ENCODE measurements at regions not wholly inside any gene's neighbourhood (a gene's known extent, or its start where the extent isn't known, plus 50 kb on each side); places are given as distances from the start of the nearest gene placed in this dataset.
"Not testable (repeated sequence)": the region's sequence is repeated elsewhere in the genome, so short reads cannot be mapped to it uniquely, and the experiment has no call there.

- no peaks in the 10 kb centered on the region for H3K27me3 ChIP-seq (ENCODE audit: low read depth)
- H3K36me3 ChIP-seq, result no peaks in the 10 kb centered on the region
These were observed 1655.3 kb upstream of the FLRT2 start for GRCh38 chr14:83874662-83875061.

GRCh38 chr14:83883732-83884131 is 1646.2 kb upstream of the FLRT2 start:
- TF ChIP-seq, protein P1, sequence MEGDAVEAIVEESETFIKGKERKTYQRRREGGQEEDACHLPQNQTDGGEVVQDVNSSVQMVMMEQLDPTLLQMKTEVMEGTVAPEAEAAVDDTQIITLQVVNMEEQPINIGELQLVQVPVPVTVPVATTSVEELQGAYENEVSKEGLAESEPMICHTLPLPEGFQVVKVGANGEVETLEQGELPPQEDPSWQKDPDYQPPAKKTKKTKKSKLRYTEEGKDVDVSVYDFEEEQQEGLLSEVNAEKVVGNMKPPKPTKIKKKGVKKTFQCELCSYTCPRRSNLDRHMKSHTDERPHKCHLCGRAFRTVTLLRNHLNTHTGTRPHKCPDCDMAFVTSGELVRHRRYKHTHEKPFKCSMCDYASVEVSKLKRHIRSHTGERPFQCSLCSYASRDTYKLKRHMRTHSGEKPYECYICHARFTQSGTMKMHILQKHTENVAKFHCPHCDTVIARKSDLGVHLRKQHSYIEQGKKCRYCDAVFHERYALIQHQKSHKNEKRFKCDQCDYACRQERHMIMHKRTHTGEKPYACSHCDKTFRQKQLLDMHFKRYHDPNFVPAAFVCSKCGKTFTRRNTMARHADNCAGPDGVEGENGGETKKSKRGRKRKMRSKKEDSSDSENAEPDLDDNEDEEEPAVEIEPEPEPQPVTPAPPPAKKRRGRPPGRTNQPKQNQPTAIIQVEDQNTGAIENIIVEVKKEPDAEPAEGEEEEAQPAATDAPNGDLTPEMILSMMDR (IDR thresholded peaks at IDR 0.05), result no peak
- Histone ChIP-seq H3K4me3 (no peak overlapping the region), H3K27me3 (ENCODE audit: low read depth) (no peaks in the 10 kb centered on the region), H3K36me3 (no peaks in the 10 kb centered on the region), H3K4me1 (no peaks in the 10 kb centered on the region), H3K9me3 (no peaks in the 10 kb centered on the region), H3K27ac (no peak overlapping the region)
- ATAC-seq (no peak), DNase-seq (no peak)
- intact Hi-C loops (cut with DNase I), result no loop called here

More at GRCh38 chr14:83874662-83875061, 1655.3 kb upstream of the FLRT2 start:
- no peaks in the 10 kb centered on the region for H3K4me1 ChIP-seq
- DNase-seq, result no peak
- no peak overlapping the region for H3K27ac ChIP-seq
- intact Hi-C loops (cut with DNase I), result no loop called here
- H3K9me3 ChIP-seq, result no peaks in the 10 kb centered on the region
- TF ChIP-seq, protein P1 (IDR thresholded peaks at IDR 0.05), result no peak
- ATAC-seq, result no peak
- H3K4me3 ChIP-seq, result no peak overlapping the region

DNA sequence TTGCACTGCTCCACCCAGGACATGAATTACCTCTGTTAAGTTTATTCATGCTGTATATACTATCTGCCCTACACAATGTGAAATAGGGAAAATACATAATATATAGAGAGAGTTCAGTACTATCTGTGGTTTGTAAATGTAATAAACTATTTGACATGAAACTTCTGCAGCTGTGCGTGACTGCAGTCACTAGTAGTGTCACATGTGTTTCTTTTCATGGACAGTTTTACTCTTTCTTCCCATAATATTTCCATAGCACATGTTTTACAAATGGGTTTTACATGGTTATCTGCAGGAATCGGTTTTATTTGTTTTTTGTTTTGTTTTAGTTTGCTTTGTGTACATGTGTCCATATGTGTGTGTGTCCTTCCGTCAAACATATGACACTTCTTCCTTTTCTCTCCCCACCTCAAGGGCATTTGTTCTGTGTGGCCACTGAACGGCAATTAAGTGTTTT is 1644.1 kb upstream of the FLRT2 start:
- ATAC-seq (no peak), DNase-seq (no peak)
- Histone ChIP-seq H3K36me3 (no peaks in the 10 kb centered on the region), H3K27ac (no peak overlapping the region), H3K4me1 (no peaks in the 10 kb centered on the region), H3K9me3 (no peaks in the 10 kb centered on the region), H3K4me3 (no peak overlapping the region), H3K27me3 (ENCODE audit: low read depth) (no peaks in the 10 kb centered on the region)
- intact Hi-C loops (cut with DNase I), result no loop called here
- TF ChIP-seq, protein P1 (IDR thresholded peaks at IDR 0.05), result no peak

GRCh38 chr14:83887866-83888265 is 1642.1 kb upstream of the FLRT2 start:
- Histone ChIP-seq H3K4me1 (no peaks in the 10 kb centered on the region), H3K4me3 (no peak overlapping the region), H3K9me3 (no peaks in the 10 kb centered on the region), H3K27ac (no peak overlapping the region), H3K36me3 (no peaks in the 10 kb centered on the region), H3K27me3 (ENCODE audit: low read depth) (no peaks in the 10 kb centered on the region)
- DNase-seq (no peak), ATAC-seq (no peak)
- TF ChIP-seq, protein P1 (IDR thresholded peaks at IDR 0.05), result no peak
- intact Hi-C loops (cut with DNase I), result no loop called here

DNA sequence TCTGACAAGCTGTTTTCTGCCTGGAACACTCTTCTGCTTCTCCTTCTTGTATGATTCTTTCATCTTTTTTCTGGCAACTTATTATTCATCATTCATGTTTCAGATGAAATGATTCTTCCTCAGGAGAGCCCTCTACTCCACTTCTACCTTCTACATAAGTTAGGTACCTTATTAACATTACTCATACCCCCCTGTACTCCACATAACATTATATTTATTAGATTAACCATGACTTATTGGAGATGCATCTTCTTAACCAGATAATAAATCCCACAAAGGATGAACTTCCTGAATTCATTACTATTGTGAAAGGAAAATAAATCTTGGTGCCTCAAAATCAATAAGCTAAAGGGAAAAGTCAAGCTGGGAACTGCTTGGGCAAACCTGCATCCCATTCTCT is 1636.5 kb upstream of the FLRT2 start:
- Histone ChIP-seq H3K4me1 (no peaks in the 10 kb centered on the region), H3K27ac (no peak overlapping the region), H3K4me3 (no peak overlapping the region), H3K36me3 (no peaks in the 10 kb centered on the region), H3K27me3 (ENCODE audit: low read depth) (no peaks in the 10 kb centered on the region), H3K9me3 (no peaks in the 10 kb centered on the region)
- DNase-seq (no peak), ATAC-seq (no peak)
- TF ChIP-seq, protein P1 (IDR thresholded peaks at IDR 0.05), result no peak
- intact Hi-C loops (cut with DNase I), result no loop called here

- Histone ChIP-seq H3K27me3 (ENCODE audit: low read depth) (no peaks in the 10 kb centered on the region), H3K27ac (no peak overlapping the region), H3K9me3 (no peaks in the 10 kb centered on the region), H3K4me3 (no peak overlapping the region), H3K36me3 (no peaks in the 10 kb centered on the region), H3K4me1 (no peaks in the 10 kb centered on the region)
- ATAC-seq (no peak), DNase-seq (no peak)
- TF ChIP-seq, protein P1 (IDR thresholded peaks at IDR 0.05), result no peak
- intact Hi-C loops (cut with DNase I), result no loop called here
These were observed 1635.4 kb upstream of the FLRT2 start for GRCh38 chr14:83894568-83894967.

- ATAC-seq; H3K27ac ChIP-seq; H3K4me1 ChIP-seq; H3K36me3 ChIP-seq; H3K4me3 ChIP-seq; DNase-seq; H3K9me3 ChIP-seq; intact Hi-C loops (cut with DNase I); H3K27me3 ChIP-seq (ENCODE audit: low read depth): not testable (repeated sequence)
These were observed 1631.4 kb upstream of the FLRT2 start for GRCh38 chr14:83898558-83898957.
